Duodenal mucosa (tissue), 2 donors: ENCODE measurements at regions not wholly inside any gene's neighbourhood (a gene's known extent, or its start where the extent isn't known, plus 50 kb on each side); places are given as distances from the start of the nearest gene placed in this dataset.

Experiments
- H3K27ac ChIP-seq: one replicate; pipeline ENCODE4 v1.7.0; 2013; ENCODE audit warnings: low read depth, low read length
- H3K27me3 ChIP-seq, 2 donors: one replicate each; pipeline ENCODE4 v1.7.0; 2013; ENCODE audit warnings: low read length in 2 of 2, control low read depth in 1 of 2; ENCODE audit not compliant: insufficient read depth in 2 of 2, control insufficient read depth in 1 of 2
- H3K36me3 ChIP-seq, 2 donors: one replicate each; pipeline ENCODE4 v1.7.0; 2013; ENCODE audit warnings: low read length in 2 of 2, control low read depth in 1 of 2; ENCODE audit not compliant: insufficient read depth in 2 of 2, control insufficient read depth in 1 of 2
- H3K4me1 ChIP-seq, 2 donors: one replicate each; pipeline ENCODE4 v1.7.0; 2013; ENCODE audit warnings: low read length in 2 of 2, control low read depth in 1 of 2; ENCODE audit not compliant: insufficient read depth in 2 of 2, control insufficient read depth in 1 of 2
- H3K4me3 ChIP-seq, 2 donors: one replicate each; pipeline ENCODE4 v1.7.0; 2013; ENCODE audit warnings: low read length in 2 of 2, low read depth in 1 of 2
- H3K9ac ChIP-seq, 2 donors: one replicate each; pipeline ENCODE4 v1.7.0; 2013; ENCODE audit warnings: low read length in 2 of 2, low read depth in 1 of 2
- H3K9me3 ChIP-seq, 2 donors: one replicate each; pipeline ENCODE4 v1.7.0; 2013; ENCODE audit warnings: low read length in 2 of 2, control low read depth in 1 of 2; ENCODE audit not compliant: control insufficient read depth in 1 of 2

- Histone ChIP-seq H3K4me3 (no peak overlapping the region), H3K4me1 (no peaks in the 10 kb centered on the region), H3K9ac (no peak overlapping the region), H3K27ac (no peak overlapping the region), H3K9me3 (no peaks in the 10 kb centered on the region), H3K36me3 (no peaks in the 10 kb centered on the region), H3K27me3 (no peaks in the 10 kb centered on the region)
Measured at GRCh38 chr9:17063535-17064135, 71.2 kb upstream of the CNTLN start.

DNA sequence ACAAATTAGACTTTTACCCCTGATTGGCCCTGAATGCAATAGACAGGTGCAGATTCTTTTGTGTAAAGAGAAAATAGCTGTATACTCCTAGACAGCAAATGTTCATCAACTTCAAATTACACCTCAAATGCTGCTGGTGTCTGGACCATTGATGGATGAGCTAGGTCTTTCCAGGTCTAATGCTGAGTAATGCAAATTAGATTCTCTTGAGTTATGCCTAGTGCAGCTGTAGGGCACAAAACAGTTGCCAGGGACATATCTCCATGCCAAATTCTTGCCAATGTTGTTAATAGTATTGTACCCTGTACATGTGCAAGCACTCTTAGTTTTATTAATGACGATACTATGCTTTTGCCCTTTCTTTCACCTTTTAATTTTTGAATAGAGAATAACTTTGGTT, 72.3 kb upstream of the CNTLN start:
- H3K9ac ChIP-seq, result no peak overlapping the region
- no peaks in the 10 kb centered on the region for H3K9me3 ChIP-seq
- no peak overlapping the region for H3K27ac ChIP-seq

GRCh38 chr9:17060450-17060849, 74.4 kb upstream of the CNTLN start:
- Histone ChIP-seq H3K9me3 (no peaks in the 10 kb centered on the region), H3K9ac (no peak overlapping the region), H3K27me3 (no peaks in the 10 kb centered on the region), H3K4me3 (no peak overlapping the region), H3K4me1 (no peaks in the 10 kb centered on the region), H3K36me3 (no peaks in the 10 kb centered on the region), H3K27ac (no peak overlapping the region)

More for the DNA sequence above, 72.3 kb upstream of the CNTLN start:
- Histone ChIP-seq H3K4me1 (no peaks in the 10 kb centered on the region), H3K27me3 (no peaks in the 10 kb centered on the region), H3K36me3 (no peaks in the 10 kb centered on the region), H3K4me3 (no peak overlapping the region)

GRCh38 chr9:17059465-17059864, 75.4 kb upstream of the CNTLN start:
- H3K9ac ChIP-seq, result no peak overlapping the region
- H3K27ac ChIP-seq, result no peak overlapping the region
- no peak overlapping the region for H3K4me3 ChIP-seq
- H3K9me3 ChIP-seq, result no peaks in the 10 kb centered on the region
- no peaks in the 10 kb centered on the region for H3K4me1 ChIP-seq
- no peaks in the 10 kb centered on the region for H3K27me3 ChIP-seq
- no peaks in the 10 kb centered on the region for H3K36me3 ChIP-seq

DNA sequence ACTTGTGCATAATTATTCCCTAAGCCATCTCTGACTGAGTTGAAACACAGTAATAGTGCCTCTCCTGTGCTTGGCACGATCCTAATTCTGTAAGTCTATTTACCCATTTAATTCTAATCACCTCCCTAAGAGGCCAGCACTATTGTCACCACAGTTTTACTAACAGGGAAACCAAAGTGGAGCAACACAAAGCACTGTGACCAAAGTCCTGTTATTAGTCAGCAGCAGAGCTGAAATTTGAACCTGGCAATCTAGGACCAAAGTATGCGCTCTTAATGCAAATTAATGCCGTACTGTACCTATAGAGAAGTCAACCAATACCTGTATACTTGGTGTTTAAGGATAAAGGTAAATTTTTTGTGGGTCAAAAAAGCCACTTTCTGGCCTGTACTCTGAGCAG, 77.1 kb upstream of the CNTLN start:
- H3K36me3 ChIP-seq, result no peaks in the 10 kb centered on the region
- H3K9me3 ChIP-seq, result no peaks in the 10 kb centered on the region
- H3K4me1 ChIP-seq, result no peaks in the 10 kb centered on the region
- no peak overlapping the region for H3K27ac ChIP-seq
- no peaks in the 10 kb centered on the region for H3K27me3 ChIP-seq
- no peak overlapping the region for H3K9ac ChIP-seq
- no peak overlapping the region for H3K4me3 ChIP-seq

- H3K4me1 ChIP-seq, result no peaks in the 10 kb centered on the region
- no peak overlapping the region for H3K27ac ChIP-seq
- no peak overlapping the region for H3K4me3 ChIP-seq
- H3K36me3 ChIP-seq, result no peaks in the 10 kb centered on the region
- H3K27me3 ChIP-seq, result no peaks in the 10 kb centered on the region
- H3K9ac ChIP-seq, result no peak overlapping the region
- H3K9me3 ChIP-seq, result no peaks in the 10 kb centered on the region
Measured at GRCh38 chr9:17052626-17053025, 82.2 kb upstream of the CNTLN start.

GRCh38 chr9:17045381-17045940, 89.4 kb upstream of the CNTLN start:
- Histone ChIP-seq H3K9me3 (no peaks in the 10 kb centered on the region), H3K9ac (no peak overlapping the region), H3K27me3 (no peaks in the 10 kb centered on the region), H3K4me1 (no peaks in the 10 kb centered on the region), H3K27ac (no peak overlapping the region), H3K36me3 (no peaks in the 10 kb centered on the region), H3K4me3 (no peak overlapping the region)

DNA sequence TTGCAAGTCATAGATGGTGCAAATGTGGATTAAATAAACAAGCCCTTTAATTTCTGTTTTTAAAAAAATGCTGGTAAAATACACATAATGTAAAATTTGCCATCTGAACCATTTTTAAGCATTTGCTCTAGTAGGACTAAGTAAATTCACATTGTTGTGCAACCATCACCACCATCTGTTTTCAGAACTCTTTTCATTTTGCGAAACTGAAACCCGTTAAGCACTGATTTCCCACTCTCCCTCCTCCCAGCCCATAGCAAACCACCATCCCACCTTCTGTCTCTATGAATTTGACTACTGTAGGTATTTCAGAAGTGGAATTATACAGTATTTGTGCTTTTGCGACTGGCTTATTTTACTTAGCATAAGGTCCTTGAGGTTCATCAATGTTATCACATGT, 103.3 kb upstream of the CNTLN start:
- Histone ChIP-seq H3K4me1 (no peaks in the 10 kb centered on the region), H3K36me3 (no peaks in the 10 kb centered on the region), H3K9me3 (no peaks in the 10 kb centered on the region), H3K4me3 (no peak overlapping the region), H3K9ac (no peak overlapping the region), H3K27me3 (no peaks in the 10 kb centered on the region), H3K27ac (no peak overlapping the region)

GRCh38 chr9:17025281-17025680, 109.6 kb upstream of the CNTLN start:
- Histone ChIP-seq H3K9me3 (peaks cover 4 to 8% of the 10 kb centered on the region in 2 donors), H3K27ac (no peak overlapping the region), H3K27me3 (no peaks in the 10 kb centered on the region), H3K9ac (no peak overlapping the region), H3K36me3 (no peaks in the 10 kb centered on the region), H3K4me3 (no peak overlapping the region), H3K4me1 (no peaks in the 10 kb centered on the region)

DNA sequence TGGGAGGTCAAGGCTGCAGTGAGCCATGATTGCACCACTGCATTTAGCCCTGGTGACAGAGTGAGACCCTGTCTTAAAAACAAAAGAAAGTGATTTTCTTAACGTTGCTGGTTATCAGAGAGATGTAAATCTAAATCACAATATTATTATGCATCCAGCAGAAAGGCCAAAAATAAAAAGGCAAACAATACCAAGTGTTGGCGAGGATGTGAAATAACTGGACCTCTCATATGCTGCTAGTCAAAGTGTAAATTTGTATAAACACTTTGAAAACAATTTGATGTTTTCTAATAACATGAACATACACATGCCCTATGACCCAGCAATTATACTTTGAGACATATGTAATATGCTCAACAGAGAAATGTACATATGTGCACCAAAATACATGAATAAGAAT, 110.7 kb upstream of the CNTLN start:
- no peak overlapping the region for H3K4me3 ChIP-seq
- no peak overlapping the region for H3K27ac ChIP-seq
- H3K36me3 ChIP-seq, result no peaks in the 10 kb centered on the region
- H3K9ac ChIP-seq, result no peak overlapping the region
- H3K27me3 ChIP-seq, result no peaks in the 10 kb centered on the region
- H3K9me3 ChIP-seq, result peaks cover 4 to 8% of the 10 kb centered on the region in 2 donors
- H3K4me1 ChIP-seq, result no peaks in the 10 kb centered on the region
